Endothelial cell of umbilical vein (primary cell): ENCODE measurements at regions not wholly inside any gene's neighbourhood (a gene's known extent, or its start where the extent isn't known, plus 50 kb on each side); places are given as distances from the start of the nearest gene placed in this dataset.

ENCODE experiments used
- BruUV-seq: library from RNA; stranded (reverse); fragments of 400-500 nt; replicated peaks from 2 replicates; lab custom pipeline; 2021; lab: Mats Ljungman, UMichigan
- CTCF ChIA-PET: fragments of 300-600, 350-600 bp; sonication (Branson Sonifier 250); formaldehyde crosslinking; loops from one replicate; lab custom pipeline; 2021; ENCODE audit warnings: antibody characterized with exemption, inconsistent platforms; lab: Charles Lee
- POLR2A ChIA-PET: fragments of 300-600, 350-600 bp; sonication (Branson Sonifier 250); formaldehyde crosslinking; loops from one replicate; lab custom pipeline; 2021; ENCODE audit warnings: antibody characterized with exemption, inconsistent platforms; lab: Charles Lee
- DNase-seq: peaks from one replicate; pipeline ENCODE4 v3.0.0-alpha.2; 2011; ENCODE audit warnings: low read depth, low spot score
- FAIRE-seq: peaks from 2 replicates; lab custom pipeline; 2011; peaks lifted over from hg19 to GRCh38; lab: Jason Lieb, UNC
- H2AFZ ChIP-seq: 2 replicates; pipeline ENCODE4 v1.6.0; 2012; ENCODE audit warnings: low read depth, low read length, control low read depth, inconsistent platforms
- H3K27ac ChIP-seq: 2 replicates; pipeline ENCODE4 v1.5.1; 2011; ENCODE audit warnings: low read depth, mild to moderate bottlenecking, control low read depth, low read length, moderate library complexity; ENCODE audit not compliant: insufficient read depth
- H3K27me3 ChIP-seq, 2 experiments: 2 replicates each; pipeline versions ENCODE4 v1.6.0 to v1.6.1; 2011; ENCODE audit warnings: low read length in 2 of 2, mixed read lengths in 1 of 2; ENCODE audit not compliant: control insufficient read depth in 2 of 2, insufficient read depth in 2 of 2
- H3K36me3 ChIP-seq, 2 experiments: 2 replicates in 1 of 2; 3 replicates in 1 of 2; pipeline ENCODE4 v1.5.1; 2011; ENCODE audit warnings: low read length in 2 of 2, mild to moderate bottlenecking in 1 of 2, moderate library complexity in 1 of 2; ENCODE audit not compliant: control insufficient read depth in 2 of 2, insufficient read depth in 2 of 2; ENCODE audit errors: extremely low read depth in 1 of 2
- H3K4me1 ChIP-seq: 3 replicates; pipeline ENCODE4 v1.5.1; 2011; ENCODE audit warnings: mild to moderate bottlenecking, low read length; ENCODE audit not compliant: control insufficient read depth, insufficient read depth; ENCODE audit errors: extremely low read depth
- H3K4me2 ChIP-seq: 2 replicates; pipeline ENCODE4 v1.6.1; 2011; ENCODE audit warnings: low read length, control low read depth, mixed read lengths; ENCODE audit not compliant: insufficient read depth
- H3K4me3 ChIP-seq, 3 experiments: fragments of 200-600 bp in 1 of 3; sonication (generic), shearing (Covaris generic) in 1 of 3; replicated peaks in 1 of 3; 2 replicates each; pipeline ENCODE4 v1.5.1; 2011 to 2016; ENCODE audit warnings: control low read depth in 3 of 3, low read length in 3 of 3, mild to moderate bottlenecking in 2 of 3, inconsistent platforms in 1 of 3, low read depth in 1 of 3, moderate library complexity in 1 of 3; ENCODE audit not compliant: insufficient read depth in 1 of 3
- H3K79me2 ChIP-seq: 2 replicates; pipeline ENCODE4 v1.6.0; 2012; ENCODE audit warnings: low read length, inconsistent platforms; ENCODE audit not compliant: control insufficient read depth, insufficient read depth
- H3K9ac ChIP-seq: replicated peaks from 2 replicates; pipeline ENCODE3; 2011; ENCODE audit warnings: low read length, control low read depth; ENCODE audit not compliant: insufficient read depth; ENCODE audit errors: extremely low read depth
- H3K9me1 ChIP-seq: replicated peaks from 3 replicates; pipeline ENCODE4 v1.6.0; 2011; ENCODE audit warnings: mild to moderate bottlenecking, low read length; ENCODE audit not compliant: control insufficient read depth, insufficient read depth; ENCODE audit errors: extremely low read depth
- H3K9me3 ChIP-seq: replicated peaks from 2 replicates; pipeline ENCODE4 v1.5.1; 2012; ENCODE audit warnings: low read length, inconsistent platforms; ENCODE audit not compliant: control insufficient read depth, insufficient read depth
- H4K20me1 ChIP-seq: replicated peaks from 2 replicates; pipeline ENCODE3; 2011; ENCODE audit warnings: mild to moderate bottlenecking, low read length; ENCODE audit not compliant: control insufficient read depth, insufficient read depth; ENCODE audit errors: extremely low read depth
- CTCF ChIP-seq, 2 donors: IDR thresholded peaks; 1 replicate in 1 of 2; 2 replicates in 1 of 2; pipeline ENCODE4 v1.5.1; 2011; ENCODE audit warnings: low read length in 2 of 2, mild to moderate bottlenecking in 2 of 2, moderate library complexity in 2 of 2, control low read depth in 1 of 2, inconsistent platforms in 1 of 2, low read depth in 1 of 2; ENCODE audit not compliant: insufficient read depth in 1 of 2; ENCODE audit errors: extremely low read depth in 1 of 2
- EZH2 ChIP-seq: IDR thresholded peaks from 2 replicates; pipeline ENCODE4 v1.6.1; 2012; ENCODE audit warnings: borderline replicate concordance, low read depth, mild to moderate bottlenecking, moderate library complexity, low read length, inconsistent platforms; ENCODE audit not compliant: severe bottlenecking
- FOS ChIP-seq: IDR thresholded peaks from 2 replicates; pipeline ENCODE4 v1.6.1; 2011; ENCODE audit warnings: mild to moderate bottlenecking, low read length, moderate library complexity, borderline replicate concordance; ENCODE audit not compliant: insufficient read depth
- GATA2 ChIP-seq: IDR thresholded peaks from 2 replicates; pipeline ENCODE4 v1.7.0; 2011; ENCODE audit warnings: low read depth, mild to moderate bottlenecking, moderate library complexity, mixed read lengths, low read length; ENCODE audit not compliant: insufficient read length, insufficient read depth
- JUN ChIP-seq: IDR thresholded peaks from 2 replicates; pipeline ENCODE4 v1.6.1; 2011; ENCODE audit warnings: borderline replicate concordance, low read depth; ENCODE audit not compliant: insufficient read length, insufficient read depth
- MAX ChIP-seq: IDR thresholded peaks from 2 replicates; pipeline ENCODE4 v1.6.1; 2011; ENCODE audit not compliant: insufficient read depth, insufficient read length
- MYC ChIP-seq: IDR thresholded peaks from one replicate; pipeline ENCODE4 v1.6.1; 2011; ENCODE audit warnings: mild to moderate bottlenecking, low read depth, low read length
- POLR2A ChIP-seq: IDR thresholded peaks from 2 replicates; pipeline ENCODE4 v1.6.1; 2012; ENCODE audit warnings: low read depth, mild to moderate bottlenecking, control low read depth, low read length
- POLR2AphosphoS5 ChIP-seq: IDR thresholded peaks from 2 replicates; pipeline ENCODE4 v1.6.1; 2012; ENCODE audit warnings: low read depth, mild to moderate bottlenecking, control low read depth, low read length, moderate library complexity; ENCODE audit not compliant: insufficient read depth
- dilution Hi-C: fragments of 300-500 bp; cut with MboI; formaldehyde crosslinking; loops from one replicate; pipeline ENCODE4 v1.15.0; 2019; ENCODE audit warnings: low sequenced_read_pairs; ENCODE audit not compliant: extremely low pct_ligation_motif_present
- intact Hi-C: fragments of 100-400 bp; cut with micrococcal nuclease; formaldehyde crosslinking; loops from one replicate; pipeline ENCODE4 v1.10.0; 2022

- dilution Hi-C loops: no loop called here
Measured at GRCh38 chr2:71833855-71834560, 313.7 kb downstream of the CYP26B1 start.

More at GRCh38 chr2:71833855-71834560, 313.7 kb downstream of the CYP26B1 start:
- CTCF ChIA-PET: interaction anchor here (1.0 kb wide), 1 partner anchor 90 kb away, joined by 3 read pairs; no protein-coding TSS in a partner anchor
- Histone ChIP-seq H3K9ac (no peak overlapping the region), H3K27ac (no peak overlapping the region), H3K4me2 (no peak overlapping the region), H3K9me1 (no peaks in the 10 kb centered on the region), H2AFZ (no peak overlapping the region), H3K4me3 (no peak overlapping the region), H3K36me3 (no peaks in the 10 kb centered on the region), H3K4me1 (no peaks in the 10 kb centered on the region), H3K79me2 (no peaks in the 10 kb centered on the region), H4K20me1 (no peaks in the 10 kb centered on the region), H3K9me3 (no peaks in the 10 kb centered on the region), H3K27me3 (peaks cover 3 to 10% of the 10 kb centered on the region in 2 experiments)
- intact Hi-C loops: no loop called here
- FAIRE-seq: no peak
- DNase-seq: no peak
- TF ChIP-seq MAX (no peak), POLR2A (no peak), CTCF (IDR thresholded peaks at IDR 0.05; ENCODE audit: extremely low read depth in 1 of 2, insufficient read depth in 1 of 2, low read depth in 1 of 2, low read length in 2 of 2) (no peak), POLR2AphosphoS5 (no peak), EZH2 (no peak), JUN (no peak), FOS (no peak), MYC (no peak), GATA2 (no peak)
- POLR2A ChIA-PET: no interaction called here
- BruUV-seq: no TSS peak
